Spleen (tissue), 11 donors: ENCODE measurements at regions not wholly inside any gene's neighbourhood (a gene's known extent, or its start where the extent isn't known, plus 50 kb on each side); places are given as distances from the start of the nearest gene placed in this dataset.

Source experiments
- DNase-seq: peaks from one replicate; pipeline ENCODE4 v3.0.0-alpha.2; 2020
- H3K27ac ChIP-seq, 8 donors: fragments of 200-600 bp; sonication (generic) in 7 of 8; 1 replicate in 4 of 8; 2 replicates in 4 of 8; pipeline versions ENCODE4 v1.5.0 to v1.8.0; 2016 to 2021; ENCODE audit warnings: inconsistent platforms in 4 of 8, mild to moderate bottlenecking in 4 of 8, moderate library complexity in 1 of 8
- H3K27me3 ChIP-seq, 7 donors: fragments of 200-600 bp; sonication (generic) in 6 of 7; replicated peaks in 1 of 7; 1 replicate in 4 of 7; 2 replicates in 3 of 7; pipeline versions ENCODE4 v1.5.0 to v1.8.0; 2016 to 2021; ENCODE audit warnings: inconsistent platforms in 3 of 7, mild to moderate bottlenecking in 1 of 7
- H3K36me3 ChIP-seq, 6 donors: fragments of 200-600 bp; sonication (generic) in 5 of 6; 1 replicate in 4 of 6; 2 replicates in 2 of 6; pipeline versions ENCODE4 v1.5.0 to v1.8.0; 2016 to 2021; ENCODE audit warnings: inconsistent platforms in 2 of 6
- H3K4me1 ChIP-seq, 6 donors: fragments of 200-600 bp; sonication (generic) in 5 of 6; 1 replicate in 3 of 6; 2 replicates in 3 of 6; pipeline versions ENCODE4 v1.5.0 to v1.8.0; 2016 to 2021; ENCODE audit warnings: inconsistent platforms in 3 of 6
- H3K4me3 ChIP-seq, 8 donors: fragments of 200-600 bp; sonication (generic) in 7 of 8; 1 replicate in 4 of 8; 2 replicates in 4 of 8; pipeline versions ENCODE4 v1.5.0 to v1.8.0; 2016 to 2021; ENCODE audit warnings: inconsistent platforms in 4 of 8, mild to moderate bottlenecking in 4 of 8, moderate library complexity in 2 of 8
- H3K9me3 ChIP-seq, 8 donors: fragments of 200-600 bp; sonication (generic) in 7 of 8; 1 replicate in 4 of 8; 2 replicates in 4 of 8; pipeline versions ENCODE4 v1.5.0 to v1.8.0; 2016 to 2021; ENCODE audit warnings: inconsistent platforms in 4 of 8
- CTCF ChIP-seq, 11 experiments: fragments of 200-600 bp in 7 of 11; fragments of 450-650 bp in 4 of 11; sonication (generic) in 4 of 11; IDR thresholded peaks in 8 of 11; conservative IDR thresholded peaks in 3 of 11; 1 replicate in 7 of 11; 2 replicates in 4 of 11; pipeline versions ENCODE4 v1.4.0 to v1.8.0; 2016 to 2021; ENCODE audit warnings: antibody characterized with exemption in 11 of 11, inconsistent platforms in 4 of 11, mild to moderate bottlenecking in 1 of 11
- POLR2A ChIP-seq, 3 donors: fragments of 450-650 bp; IDR thresholded peaks; one replicate each; pipeline ENCODE4 v1.5.1; 2017; ENCODE audit warnings: antibody characterized with exemption in 3 of 3, mild to moderate bottlenecking in 1 of 3
- POLR2AphosphoS5 ChIP-seq, 3 donors: sonication (generic); formaldehyde crosslinking; IDR thresholded peaks; one replicate each; pipeline ENCODE4 v1.5.1; 2017; ENCODE audit warnings: antibody characterized with exemption in 3 of 3
- WGBS, 5 donors: extraction: QIAGEN DNeasy Blood & Tissue Kit in 3 of 5; methylation state at CpG; one replicate each; pipeline versions ENCODE4 v1.1.5 to v1.1.7; 2013 to 2018; 5-methylcytosine and 5-hydroxymethylcytosine counted together
- intact Hi-C: fragments of 100-400 bp; cut with DNase I; formaldehyde crosslinking; loops from one replicate; pipeline ENCODE4 v1.15.0; 2023; ENCODE audit warnings: low total_unique reads
- donor health status: healthy with polysubstance abuse.
- donor health status: DM: no; HTN: no; CAD: no; lungs with moderate emphysema.
- donor health status: DM: no; HTN: no; CAD: no.
- donor health status: Bipolar disorder and iron deficiency.
- donor health status: healthy.
- donor health status: DM: no; HTN: no; CAD: no.
- donor health status: DM: yes; HTN: yes; CAD: no.

- no peaks in the 10 kb centered on the region for H3K27me3 ChIP-seq
- DNase-seq, result no peak
- H3K27ac ChIP-seq, result no peak overlapping the region
- intact Hi-C loops, result no loop called here
- H3K4me3 ChIP-seq, result no peak overlapping the region
- TF ChIP-seq CTCF (IDR thresholded peaks at IDR 0.05 in 8 of 11, conservative IDR thresholded peaks at IDR 0.05 in 3 of 11), result no peak
- no peaks in the 10 kb centered on the region for H3K9me3 ChIP-seq
- H3K36me3 ChIP-seq, result no peaks in the 10 kb centered on the region
- WGBS, 5 donors, result 80 to 89% (median 86%) methylated on average over 4 of the region's 4 CpGs
- no peaks in the 10 kb centered on the region for H3K4me1 ChIP-seq
Measured at GRCh38 chr17:52276381-52277008, 118.0 kb upstream of the CA10 start.

GRCh38 chr17:52271781-52272180, 113.3 kb upstream of the CA10 start:
- Histone ChIP-seq H3K4me3 (no peak overlapping the region), H3K4me1 (no peaks in the 10 kb centered on the region), H3K36me3 (no peaks in the 10 kb centered on the region), H3K27ac (no peak overlapping the region), H3K27me3 (no peaks in the 10 kb centered on the region), H3K9me3 (no peaks in the 10 kb centered on the region)
- DNase-seq, result no peak
- WGBS, 5 donors, result 87 to 91% (median 87%) methylated on average over 1 of the region's 1 CpG
- intact Hi-C loops, result no loop called here
- TF ChIP-seq POLR2AphosphoS5 (IDR thresholded peaks at IDR 0.05), result no peak
- TF ChIP-seq POLR2A (IDR thresholded peaks at IDR 0.05), result no peak
- TF ChIP-seq CTCF (IDR thresholded peaks at IDR 0.05 in 8 of 11, conservative IDR thresholded peaks at IDR 0.05 in 3 of 11), result no peak

- H3K4me3 ChIP-seq, result no peak overlapping the region
- TF ChIP-seq POLR2A (IDR thresholded peaks at IDR 0.05), result no peak
- no peak for TF ChIP-seq POLR2AphosphoS5 (IDR thresholded peaks at IDR 0.05)
- TF ChIP-seq CTCF (IDR thresholded peaks at IDR 0.05 in 8 of 11, conservative IDR thresholded peaks at IDR 0.05 in 3 of 11), result no peak
- H3K27ac ChIP-seq, result no peak overlapping the region
- no peaks in the 10 kb centered on the region for H3K9me3 ChIP-seq
- DNase-seq, result no peak
- WGBS, 5 donors, result 77 to 88% (median 85%) methylated on average over 9 of the region's 9 CpGs
- H3K27me3 ChIP-seq, result no peaks in the 10 kb centered on the region
- no peaks in the 10 kb centered on the region for H3K36me3 ChIP-seq
- H3K4me1 ChIP-seq, result no peaks in the 10 kb centered on the region
- intact Hi-C loops, result no loop called here
Measured at GRCh38 chr17:52255347-52255746, 96.8 kb upstream of the CA10 start.

- DNase-seq, result no peak
- H3K36me3 ChIP-seq, result no peaks in the 10 kb centered on the region
- no peak overlapping the region for H3K27ac ChIP-seq
- H3K27me3 ChIP-seq, result no peaks in the 10 kb centered on the region
- H3K4me1 ChIP-seq, result no peaks in the 10 kb centered on the region
- WGBS, 5 donors, result 93 to 98% (median 97%) methylated on average over 2 of the region's 2 CpGs
- intact Hi-C loops, result no loop called here
- TF ChIP-seq POLR2A (IDR thresholded peaks at IDR 0.05), result no peak
- no peak overlapping the region for H3K4me3 ChIP-seq
- no peaks in the 10 kb centered on the region for H3K9me3 ChIP-seq
Measured at GRCh38 chr17:52244689-52245088, 86.2 kb upstream of the CA10 start.

- DNase-seq, result no peak
- Histone ChIP-seq H3K36me3 (no peaks in the 10 kb centered on the region), H3K4me3 (no peak overlapping the region), H3K27ac (no peak overlapping the region), H3K9me3 (no peaks in the 10 kb centered on the region), H3K4me1 (no peaks in the 10 kb centered on the region), H3K27me3 (no peaks in the 10 kb centered on the region)
- WGBS, 5 donors, result 61 to 76% (median 76%) methylated on average over 2 of the region's 2 CpGs
- TF ChIP-seq POLR2A (IDR thresholded peaks at IDR 0.05) (no peak), CTCF (IDR thresholded peaks at IDR 0.05 in 8 of 11, conservative IDR thresholded peaks at IDR 0.05 in 3 of 11) (no peak), POLR2AphosphoS5 (IDR thresholded peaks at IDR 0.05) (no peak)
- intact Hi-C loops, result no loop called here
Measured at GRCh38 chr17:52242268-52242667, 83.8 kb upstream of the CA10 start.
